Limb (tissue), 2 donors: ENCODE measurements at regions not wholly inside any gene's neighbourhood (a gene's known extent, or its start where the extent isn't known, plus 50 kb on each side); places are given as distances from the start of the nearest gene placed in this dataset.
"Not testable (repeated sequence)": the region's sequence is repeated elsewhere in the genome, so short reads cannot be mapped to it uniquely, and the experiment has no call there.

Experiments
- DNase-seq, 2 donors: peaks; one replicate each; pipeline ENCODE4 v3.0.0-alpha.2; 2016; ENCODE audit errors: extremely low spot score in 2 of 2

GRCh38 chr5:125979636-125980035 lies 443.6 kb upstream of the GRAMD2B start:
- DNase-seq: no peak

DNA sequence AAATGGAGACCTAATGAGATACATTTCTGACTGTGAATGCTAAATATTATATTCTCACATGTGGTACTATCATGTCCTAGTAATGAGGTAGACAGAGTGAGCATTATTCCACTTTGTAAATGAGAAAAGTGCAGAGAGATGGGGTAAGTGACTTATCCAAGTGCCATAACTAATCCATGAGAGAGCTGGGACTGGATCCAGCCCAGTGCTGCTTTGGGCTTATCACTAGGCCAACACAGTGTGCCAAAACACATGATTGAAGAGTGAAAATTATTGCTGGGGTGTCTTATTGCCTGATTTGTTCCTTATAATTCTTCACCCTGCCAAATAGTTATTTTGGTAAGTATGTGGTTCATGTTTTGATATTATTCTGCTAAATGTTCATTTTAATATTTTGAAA lies 442.2 kb upstream of the GRAMD2B start:
- DNase-seq: no peak

DNA sequence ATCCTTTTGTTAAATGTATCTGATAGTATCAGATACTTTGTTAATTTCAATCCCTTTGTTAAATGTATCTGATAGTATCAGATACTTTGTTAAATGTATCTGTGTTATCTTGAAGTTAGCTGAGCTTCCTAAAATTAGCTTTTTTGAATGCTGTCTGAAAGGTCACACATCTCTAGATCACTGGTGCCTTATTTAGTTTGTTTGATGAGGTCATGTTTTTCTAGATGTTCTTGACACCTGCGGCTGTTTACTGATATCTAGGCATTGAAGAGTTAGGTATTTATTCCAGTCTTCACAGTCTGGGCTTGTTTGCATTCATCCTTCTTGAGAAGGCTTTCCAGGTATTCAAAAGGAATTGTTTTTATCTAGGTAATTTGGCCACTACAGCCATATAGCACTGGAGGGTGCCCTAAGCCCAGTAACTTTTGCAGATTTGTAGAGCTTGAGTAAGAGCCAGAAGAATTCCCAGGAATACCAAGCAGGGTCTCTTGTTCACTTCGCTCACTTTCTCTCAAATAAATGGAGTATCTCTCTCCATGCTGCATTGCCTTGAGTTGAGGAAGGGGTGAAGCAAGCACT lies 435.4 kb upstream of the GRAMD2B start:
- DNase-seq: no peak

DNA sequence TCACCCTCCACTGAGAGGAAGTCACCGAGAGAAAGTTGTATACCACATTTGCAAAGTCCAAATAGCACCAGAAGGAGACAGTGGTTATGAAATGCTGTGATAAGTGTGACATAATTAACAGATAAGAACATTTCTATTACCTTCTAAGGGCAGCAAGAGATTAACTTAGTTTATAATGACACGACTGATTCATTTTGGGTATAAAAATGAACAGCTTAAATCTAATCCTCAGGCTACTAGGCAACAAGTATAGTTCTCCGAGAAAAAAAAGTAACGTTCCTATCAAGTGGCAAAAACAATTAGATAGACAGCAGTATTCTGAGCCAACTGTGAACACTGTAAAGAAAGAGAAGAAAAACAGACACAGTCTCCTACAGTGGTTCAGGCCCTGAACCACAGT lies 431.2 kb upstream of the GRAMD2B start:
- no peak for DNase-seq

GRCh38 chr5:125999271-126000030 lies 423.8 kb upstream of the GRAMD2B start:
- not testable (repeated sequence) for DNase-seq

GRCh38 chr5:126000507-126000906 lies 422.7 kb upstream of the GRAMD2B start:
- peak in 1 of 2 donors; percentile 64 for DNase-seq

DNA sequence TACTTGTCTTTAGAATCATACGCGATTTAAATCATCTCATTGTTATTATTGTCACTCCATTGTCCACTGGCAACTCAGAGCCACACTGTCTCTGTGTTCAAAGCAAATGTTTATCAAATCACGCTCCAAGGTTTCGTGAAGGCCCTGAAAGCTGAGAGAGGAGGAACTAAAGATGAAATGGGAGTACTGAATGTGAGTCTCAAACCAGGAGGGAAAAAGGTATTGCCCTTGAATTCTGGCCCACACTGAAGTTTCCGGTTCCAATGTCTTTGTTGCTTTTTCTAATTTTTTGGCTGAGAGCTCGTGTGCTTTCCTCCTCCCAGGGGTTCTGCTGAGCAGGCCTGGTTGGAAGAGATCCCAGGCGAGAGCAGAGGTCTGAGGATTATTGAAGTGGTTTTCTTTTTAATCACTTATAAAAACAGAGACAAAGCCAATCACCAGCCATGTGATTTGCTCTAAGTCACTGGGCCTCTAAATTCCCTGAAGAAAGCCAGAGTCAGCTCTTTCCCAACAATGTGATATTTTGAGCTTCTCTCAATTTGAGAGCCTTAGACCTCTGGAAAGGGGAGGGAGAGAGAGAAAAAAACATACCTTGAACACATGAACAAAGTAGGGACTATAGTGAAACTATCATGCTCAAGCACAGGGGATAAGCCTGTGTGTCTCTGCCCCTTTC lies 420.8 kb upstream of the GRAMD2B start:
- peak; percentile 52 to 80 for DNase-seq

DNA sequence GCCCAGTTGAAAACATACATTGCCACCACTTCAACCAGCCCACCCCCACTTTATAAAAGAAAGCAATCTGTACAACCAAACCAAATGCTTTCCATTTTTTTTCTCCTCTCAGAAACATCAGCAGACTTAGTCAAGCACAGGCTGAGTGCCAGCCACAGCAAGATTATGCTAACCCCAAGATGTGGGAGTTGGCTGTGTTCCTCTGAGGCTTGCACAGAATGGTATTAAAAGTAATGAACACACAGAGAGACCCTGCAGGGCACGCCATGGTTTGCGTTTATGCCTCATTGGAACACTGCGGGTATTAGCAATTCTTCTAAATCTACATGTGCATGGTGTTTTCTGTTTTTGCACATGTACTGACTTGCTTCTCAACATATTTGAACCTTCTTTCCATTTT lies 419.9 kb upstream of the GRAMD2B start:
- peak in 1 of 2 donors; percentile 53 for DNase-seq

GRCh38 chr5:126004636-126005035 lies 418.6 kb upstream of the GRAMD2B start:
- peak in 1 of 2 donors; percentile 44 for DNase-seq

DNA sequence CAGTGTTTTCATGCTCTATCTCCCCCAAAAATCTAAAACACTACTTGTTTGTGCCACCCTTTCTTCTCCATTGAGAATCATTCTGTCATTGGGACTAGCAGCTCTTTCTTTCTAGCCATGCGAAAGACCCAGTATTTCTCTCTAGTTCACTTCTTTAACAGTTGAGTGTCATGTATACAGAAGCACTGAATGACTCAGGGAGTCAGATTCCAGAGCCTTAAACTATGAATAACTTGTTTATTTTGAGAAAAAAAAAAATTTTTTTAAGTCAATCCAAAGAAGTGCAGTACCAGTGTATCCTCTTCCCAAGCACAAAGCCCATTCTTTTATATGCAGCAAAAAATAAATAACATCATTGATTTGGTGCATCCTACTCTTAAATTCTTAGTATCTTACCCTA lies 415.4 kb upstream of the GRAMD2B start:
- DNase-seq: no peak

DNA sequence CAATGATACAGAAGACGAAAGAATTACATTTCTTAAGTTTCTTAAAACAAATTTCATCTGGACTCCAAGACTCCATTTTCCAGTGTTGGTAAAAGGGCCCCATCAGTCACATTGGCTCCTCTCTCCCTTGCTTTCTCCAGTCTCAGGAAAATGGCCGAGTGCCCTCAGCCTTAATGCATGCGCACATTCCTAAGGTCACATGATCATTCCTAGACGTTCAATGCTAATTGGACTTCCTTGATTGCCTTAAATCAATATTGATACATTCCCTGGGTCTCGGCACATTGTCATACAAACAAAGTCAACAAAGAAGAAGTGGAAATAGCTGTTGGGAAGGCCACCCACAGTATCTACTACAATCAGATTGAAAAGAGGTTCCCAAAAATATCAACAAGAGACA lies 413.6 kb upstream of the GRAMD2B start:
- DNase-seq: no peak

GRCh38 chr5:126011526-126011925 lies 411.7 kb upstream of the GRAMD2B start:
- DNase-seq: not testable (repeated sequence)

GRCh38 chr5:126014676-126015075 lies 408.5 kb upstream of the GRAMD2B start:
- no peak for DNase-seq

GRCh38 chr5:126015235-126016181 lies 407.7 kb upstream of the GRAMD2B start:
- peak; percentile 40 to 49 for DNase-seq

GRCh38 chr5:126016256-126016655 lies 407.0 kb upstream of the GRAMD2B start:
- DNase-seq: peak; percentile 43 to 48

DNA sequence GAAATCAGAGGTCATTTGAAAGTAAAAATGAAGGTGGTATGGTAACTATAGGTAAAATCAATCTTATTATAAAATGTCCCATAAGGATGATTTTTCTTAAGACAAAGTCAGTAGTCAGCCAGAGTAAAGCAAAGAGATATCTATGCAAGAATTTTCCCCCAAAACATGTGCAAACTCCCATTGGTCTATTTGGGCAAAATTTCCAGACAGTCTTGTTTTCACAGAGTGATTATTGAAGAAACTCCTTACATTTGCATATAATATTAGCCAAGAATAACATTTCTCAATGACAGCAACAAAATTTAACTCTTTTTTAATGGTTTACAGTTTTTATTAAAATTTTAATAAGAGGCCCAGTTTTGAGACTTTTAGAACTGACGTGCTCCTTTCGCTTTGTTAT lies 406.1 kb upstream of the GRAMD2B start:
- no peak for DNase-seq

DNA sequence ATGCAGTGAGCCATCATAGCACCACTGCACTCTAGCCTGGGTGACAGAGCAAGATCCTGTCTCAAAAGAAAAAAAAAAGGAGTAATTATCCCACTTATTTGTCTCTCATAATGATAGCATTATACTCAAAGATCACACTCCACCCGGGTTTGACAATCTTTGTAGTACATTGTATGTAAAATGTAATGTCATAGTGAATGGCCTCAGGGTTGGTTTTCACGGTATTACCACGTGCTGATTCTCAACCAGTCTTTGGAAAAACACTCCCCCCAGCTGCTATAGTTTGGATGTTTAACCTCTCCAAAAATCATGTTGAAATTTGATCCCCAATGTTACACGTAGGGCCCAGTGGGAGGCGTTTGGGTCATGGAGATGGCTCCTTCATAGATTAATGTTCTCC lies 402.4 kb upstream of the GRAMD2B start:
- DNase-seq: no peak

DNA sequence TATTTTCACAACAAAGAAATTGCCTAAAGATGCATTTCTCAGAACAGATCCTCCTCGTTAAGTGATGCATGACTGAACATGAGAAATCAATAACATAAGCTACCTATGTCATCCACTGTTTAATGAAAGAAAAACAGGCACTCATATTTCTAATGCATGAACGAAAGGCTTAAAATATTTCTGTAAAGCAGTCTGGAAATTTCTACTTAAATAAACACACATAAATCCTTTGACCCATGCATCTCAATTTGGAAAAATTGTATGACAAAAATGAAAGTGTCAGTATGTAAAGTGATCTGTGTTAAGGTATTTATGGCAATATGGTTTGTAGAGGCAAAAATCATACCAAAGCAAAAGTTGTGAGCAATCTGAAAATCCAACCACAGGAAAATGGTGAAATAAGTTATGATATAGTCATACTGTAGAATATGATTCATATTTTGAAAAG lies 399.2 kb upstream of the GRAMD2B start:
- DNase-seq: no peak

- no peak for DNase-seq
These were observed 396.1 kb upstream of the GRAMD2B start for GRCh38 chr5:126027149-126027548.

- DNase-seq: no peak
These were observed 395.6 kb upstream of the GRAMD2B start for GRCh38 chr5:126027652-126028051.

DNA sequence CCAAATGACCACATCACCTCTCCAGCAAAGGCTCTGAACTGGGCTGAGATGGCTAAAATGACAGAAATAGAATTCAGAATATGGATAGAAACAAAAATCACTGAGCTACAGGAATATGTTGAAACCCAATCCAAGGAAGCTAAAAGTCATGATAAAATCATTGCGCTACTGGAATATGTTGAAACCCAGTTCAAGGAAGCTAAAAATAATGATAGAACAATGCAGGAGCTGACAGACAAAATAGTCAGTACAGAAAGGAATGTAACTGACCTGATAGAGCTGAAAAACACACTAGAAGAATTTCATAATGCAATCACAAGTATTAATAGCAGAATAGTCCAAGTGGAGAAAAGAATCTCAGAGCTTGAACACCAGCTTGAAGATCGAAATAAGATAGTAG lies 394.9 kb upstream of the GRAMD2B start:
- DNase-seq: no peak
